Mucosa of descending colon (tissue), 3 donors: ENCODE measurements at regions not wholly inside any gene's neighbourhood (a gene's known extent, or its start where the extent isn't known, plus 50 kb on each side); places are given as distances from the start of the nearest gene placed in this dataset.

ENCODE experiments used
- ATAC-seq: fragments of 200-7000 bp; cut with Tn5 transposase; one replicate; pipeline ENCODE4 v1.9.1; 2020; ENCODE audit warnings: mild to moderate bottlenecking, moderate library complexity
- DNase-seq, 3 donors: peaks; one replicate each; pipeline ENCODE4 v3.0.0-alpha.2; 2020
- H3K36me3 ChIP-seq: fragments of 200-600 bp; one replicate; pipeline ENCODE4 v1.8.0; 2021; ENCODE audit warnings: low read depth, mild to moderate bottlenecking
- H3K4me1 ChIP-seq: fragments of 200-600 bp; one replicate; pipeline ENCODE4 v1.8.0; 2021; ENCODE audit warnings: low read depth, mild to moderate bottlenecking
- H3K4me3 ChIP-seq: fragments of 200-600 bp; one replicate; pipeline ENCODE4 v1.8.0; 2021; ENCODE audit warnings: mild to moderate bottlenecking
- H3K9me3 ChIP-seq: fragments of 200-600 bp; one replicate; pipeline ENCODE4 v1.8.0; 2021; ENCODE audit warnings: mild to moderate bottlenecking
- intact Hi-C, 2 donors: fragments of 100-400 bp; cut with DNase I in 1 of 2; cut with micrococcal nuclease in 1 of 2; formaldehyde crosslinking; loops; one replicate each; pipeline versions ENCODE4 v1.11.0 to v1.11.1; 2022; cut with DNase I, micrococcal nuclease
- TF ChIP-seq, protein P1 (sequence below): fragments of 200-600 bp; IDR thresholded peaks from one replicate; pipeline ENCODE4 v1.8.0; 2022; ENCODE audit warnings: antibody characterized with exemption, mild to moderate bottlenecking
- donor health status: DM: no; HTN: no; CAD: no; lungs with moderate emphysema.
- donor health status: DM: no; HTN: no; CAD: no.
- donor health status: DM: no; HTN: yes; CAD: no.

DNA sequence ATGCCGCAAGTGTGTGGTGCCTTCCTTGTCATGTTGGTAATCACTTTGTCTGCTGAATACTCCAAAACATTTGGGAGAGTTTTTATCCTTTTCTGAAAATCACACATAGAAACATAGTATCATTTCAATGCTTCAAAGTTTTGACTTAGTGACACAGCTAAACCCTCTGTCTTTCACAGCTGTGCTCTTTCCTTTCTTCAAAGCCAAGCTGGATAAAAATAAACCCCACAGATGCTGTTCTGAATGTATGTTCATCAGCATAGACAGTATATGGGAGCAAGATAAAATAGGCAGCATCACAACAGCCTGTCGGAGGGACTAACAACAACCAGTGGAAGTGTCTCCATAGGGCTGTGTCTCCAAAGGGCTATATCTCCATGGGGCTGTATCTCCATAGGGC is 331.3 kb upstream of the DCC start:
- TF ChIP-seq, protein P1, sequence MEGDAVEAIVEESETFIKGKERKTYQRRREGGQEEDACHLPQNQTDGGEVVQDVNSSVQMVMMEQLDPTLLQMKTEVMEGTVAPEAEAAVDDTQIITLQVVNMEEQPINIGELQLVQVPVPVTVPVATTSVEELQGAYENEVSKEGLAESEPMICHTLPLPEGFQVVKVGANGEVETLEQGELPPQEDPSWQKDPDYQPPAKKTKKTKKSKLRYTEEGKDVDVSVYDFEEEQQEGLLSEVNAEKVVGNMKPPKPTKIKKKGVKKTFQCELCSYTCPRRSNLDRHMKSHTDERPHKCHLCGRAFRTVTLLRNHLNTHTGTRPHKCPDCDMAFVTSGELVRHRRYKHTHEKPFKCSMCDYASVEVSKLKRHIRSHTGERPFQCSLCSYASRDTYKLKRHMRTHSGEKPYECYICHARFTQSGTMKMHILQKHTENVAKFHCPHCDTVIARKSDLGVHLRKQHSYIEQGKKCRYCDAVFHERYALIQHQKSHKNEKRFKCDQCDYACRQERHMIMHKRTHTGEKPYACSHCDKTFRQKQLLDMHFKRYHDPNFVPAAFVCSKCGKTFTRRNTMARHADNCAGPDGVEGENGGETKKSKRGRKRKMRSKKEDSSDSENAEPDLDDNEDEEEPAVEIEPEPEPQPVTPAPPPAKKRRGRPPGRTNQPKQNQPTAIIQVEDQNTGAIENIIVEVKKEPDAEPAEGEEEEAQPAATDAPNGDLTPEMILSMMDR: no peak
- Histone ChIP-seq H3K36me3 (no peaks in the 10 kb centered on the region), H3K4me3 (no peak overlapping the region), H3K9me3 (no peaks in the 10 kb centered on the region), H3K4me1 (no peaks in the 10 kb centered on the region)
- intact Hi-C loops: no loop called here
- DNase-seq (no peak), ATAC-seq (no peak)

DNA sequence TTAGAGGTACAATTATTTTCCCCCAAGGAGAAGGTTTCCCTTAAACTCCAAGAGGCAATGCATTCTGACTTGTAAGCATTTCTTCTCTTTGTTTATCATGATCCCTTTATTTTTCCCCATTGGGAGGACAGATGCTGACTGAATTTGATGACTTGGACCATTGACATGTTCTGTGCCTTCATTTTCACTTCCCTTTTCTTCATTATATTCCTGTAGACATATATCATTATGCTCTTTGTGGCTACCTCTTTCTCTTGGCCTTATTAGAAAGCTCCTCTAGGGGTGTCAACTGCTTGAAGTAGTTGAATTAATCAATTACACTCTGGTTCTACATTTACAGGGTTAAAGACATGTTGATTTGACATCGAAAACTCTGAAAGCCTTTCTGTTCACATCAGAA is 330.0 kb upstream of the DCC start:
- Histone ChIP-seq H3K36me3 (no peaks in the 10 kb centered on the region), H3K9me3 (no peaks in the 10 kb centered on the region), H3K4me1 (no peaks in the 10 kb centered on the region), H3K4me3 (no peak overlapping the region)
- no peak for ATAC-seq
- TF ChIP-seq, protein P1: no peak
- intact Hi-C loops: no loop called here
- DNase-seq: no peak

DNA sequence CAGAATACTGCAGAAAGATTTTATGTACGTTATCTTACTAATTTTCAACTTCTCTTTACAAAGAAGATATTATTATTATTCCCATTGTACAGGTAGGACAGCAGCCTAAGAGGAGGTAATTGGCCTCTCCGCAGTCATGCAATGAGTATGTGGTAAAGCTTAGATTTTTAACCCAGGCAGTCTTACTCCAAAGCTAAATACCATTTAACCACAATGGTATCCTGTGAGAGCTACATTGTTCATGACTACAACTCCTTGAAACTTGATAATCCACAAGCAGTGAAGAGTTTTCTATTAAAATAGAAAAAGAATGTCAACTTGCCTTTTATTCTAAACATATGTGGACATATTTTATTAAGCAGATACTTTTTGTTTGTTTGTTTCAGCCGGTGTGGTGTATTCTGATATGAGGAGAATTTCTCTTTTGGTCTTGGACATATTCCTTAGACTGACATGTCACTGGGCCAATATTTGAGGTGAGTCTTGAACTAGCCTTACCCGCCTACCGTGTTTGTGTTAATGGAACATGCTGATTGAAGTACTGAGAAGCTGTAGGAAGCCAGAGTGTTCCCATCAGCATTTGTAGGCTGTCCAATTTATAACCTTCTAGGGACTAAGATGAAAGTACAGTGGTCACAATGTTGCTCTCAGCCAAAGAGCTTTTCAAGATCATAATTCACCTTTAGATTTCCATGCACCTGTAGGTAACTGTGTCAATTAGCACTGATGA is 293.9 kb upstream of the DCC start:
- H3K4me3 ChIP-seq: no peak overlapping the region
- H3K36me3 ChIP-seq: no peaks in the 10 kb centered on the region
- peaks cover 3% of the 10 kb centered on the region for H3K9me3 ChIP-seq
- H3K4me1 ChIP-seq: no peaks in the 10 kb centered on the region
- ATAC-seq: no peak
- intact Hi-C loops: no loop called here
- DNase-seq: no peak
- TF ChIP-seq, protein P1: no peak

DNA sequence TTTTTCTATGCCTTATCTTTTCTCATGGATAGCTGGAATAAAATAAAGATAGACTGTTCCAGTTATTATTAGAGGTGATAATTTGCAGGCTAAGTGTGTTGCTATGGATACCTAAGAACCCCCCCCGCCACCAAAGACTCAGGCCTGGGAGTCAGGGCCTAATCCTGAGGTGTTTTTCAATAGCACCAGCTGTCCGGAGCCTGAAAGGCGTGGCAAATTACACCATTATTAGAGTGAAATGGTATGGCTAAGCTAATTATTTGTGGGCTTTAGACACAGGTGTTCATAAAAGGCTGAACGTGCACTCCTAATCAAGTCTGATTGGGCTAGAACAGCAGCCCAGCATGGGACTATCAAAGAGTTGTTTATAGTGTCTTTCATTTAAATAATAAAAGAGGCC is 293.2 kb upstream of the DCC start:
- intact Hi-C loops: no loop called here
- ATAC-seq: no peak
- TF ChIP-seq, protein P1: no peak

DNA sequence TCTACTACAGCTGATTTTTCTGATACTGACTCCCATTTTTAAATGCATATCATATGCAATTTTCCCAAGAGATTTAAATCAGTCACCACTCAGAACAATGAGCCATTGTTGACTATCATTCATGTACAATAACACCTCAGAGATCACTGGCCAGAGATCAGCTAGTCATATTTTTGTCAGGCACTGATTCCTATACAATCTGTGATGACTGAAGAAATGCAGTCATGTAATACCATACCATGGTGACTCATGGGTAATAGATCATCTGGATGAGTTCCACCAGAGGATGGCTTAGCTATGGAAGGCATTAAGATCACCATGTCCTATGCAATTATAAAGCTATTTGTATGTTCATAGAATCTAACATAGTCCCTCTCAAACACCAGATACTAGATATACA is 285.7 kb upstream of the DCC start:
- no peak for ATAC-seq
- intact Hi-C loops: no loop called here
- TF ChIP-seq, protein P1: no peak
- Histone ChIP-seq H3K4me1 (no peaks in the 10 kb centered on the region), H3K4me3 (no peak overlapping the region), H3K36me3 (no peaks in the 10 kb centered on the region), H3K9me3 (peaks cover under 1% of the 10 kb centered on the region)
- DNase-seq: no peak

More for the DNA sequence above, 293.2 kb upstream of the DCC start:
- Histone ChIP-seq H3K36me3 (no peaks in the 10 kb centered on the region), H3K9me3 (peaks cover 3% of the 10 kb centered on the region), H3K4me3 (no peak overlapping the region), H3K4me1 (no peaks in the 10 kb centered on the region)
- DNase-seq: no peak
